IPS-18c (cell line): ENCODE measurements at regions not wholly inside any gene's neighbourhood (a gene's known extent, or its start where the extent isn't known, plus 50 kb on each side); places are given as distances from the start of the nearest gene placed in this dataset.

Source experiments
- H3K4me3 ChIP-seq: 2 replicates; pipeline ENCODE4 v1.7.0; 2013; ENCODE audit warnings: low read depth, mild to moderate bottlenecking, low read length, moderate library complexity; ENCODE audit not compliant: insufficient read depth
- H3K9me3 ChIP-seq: one replicate; pipeline ENCODE4 v1.6.1; 2013; ENCODE audit warnings: mild to moderate bottlenecking, low read length, moderate library complexity; ENCODE audit not compliant: control insufficient read depth, insufficient read depth

- Histone ChIP-seq H3K9me3 (no peaks in the 10 kb centered on the region), H3K4me3 (no peak overlapping the region)
These were observed 257.2 kb downstream of the INSIG2 start for GRCh38 chr2:118345465-118345864.

- Histone ChIP-seq H3K9me3 (no peaks in the 10 kb centered on the region), H3K4me3 (no peak overlapping the region)
These were observed 251.8 kb downstream of the INSIG2 start for GRCh38 chr2:118340103-118340502.

GRCh38 chr2:118339386-118339785, 251.1 kb downstream of the INSIG2 start:
- Histone ChIP-seq H3K9me3 (no peaks in the 10 kb centered on the region), H3K4me3 (no peak overlapping the region)

- Histone ChIP-seq H3K4me3 (no peak overlapping the region), H3K9me3 (no peaks in the 10 kb centered on the region)
These were observed 245.4 kb downstream of the INSIG2 start for GRCh38 chr2:118333664-118334063.

GRCh38 chr2:118325321-118325955, 237.2 kb downstream of the INSIG2 start:
- no peak overlapping the region for H3K4me3 ChIP-seq
- no peaks in the 10 kb centered on the region for H3K9me3 ChIP-seq

GRCh38 chr2:118322406-118322805, 234.1 kb downstream of the INSIG2 start:
- Histone ChIP-seq H3K9me3 (no peaks in the 10 kb centered on the region), H3K4me3 (no peak overlapping the region)

GRCh38 chr2:118321432-118322105, 233.3 kb downstream of the INSIG2 start:
- Histone ChIP-seq H3K4me3 (no peak overlapping the region), H3K9me3 (no peaks in the 10 kb centered on the region)

GRCh38 chr2:118320658-118321057, 232.4 kb downstream of the INSIG2 start:
- Histone ChIP-seq H3K4me3 (peak overlapping the region; percentile 15; the same call in 1 of the 2 replicates), H3K9me3 (no peaks in the 10 kb centered on the region)

GRCh38 chr2:118320196-118320595, 231.9 kb downstream of the INSIG2 start:
- Histone ChIP-seq H3K9me3 (no peaks in the 10 kb centered on the region), H3K4me3 (no peak overlapping the region)

GRCh38 chr2:118319271-118319684, 231.0 kb downstream of the INSIG2 start:
- Histone ChIP-seq H3K9me3 (no peaks in the 10 kb centered on the region), H3K4me3 (no peak overlapping the region)

- no peak overlapping the region for H3K4me3 ChIP-seq
- no peaks in the 10 kb centered on the region for H3K9me3 ChIP-seq
These were observed 227.3 kb downstream of the INSIG2 start for GRCh38 chr2:118315606-118316005.

GRCh38 chr2:118312969-118313756, 224.9 kb downstream of the INSIG2 start:
- Histone ChIP-seq H3K4me3 (no peak overlapping the region), H3K9me3 (no peaks in the 10 kb centered on the region)

- H3K4me3 ChIP-seq = peak overlapping the region; percentile 35
- no peaks in the 10 kb centered on the region for H3K9me3 ChIP-seq
These were observed 222.6 kb downstream of the INSIG2 start for GRCh38 chr2:118310681-118311429.

- peak overlapping the region; percentile 35 for H3K4me3 ChIP-seq
- H3K9me3 ChIP-seq = no peaks in the 10 kb centered on the region
These were observed 221.8 kb downstream of the INSIG2 start for GRCh38 chr2:118309946-118310680.

- Histone ChIP-seq H3K4me3 (peak overlapping the region; percentile 35; the same call in 1 of the 2 replicates), H3K9me3 (no peaks in the 10 kb centered on the region)
These were observed 221.1 kb downstream of the INSIG2 start for GRCh38 chr2:118309257-118309945.

- Histone ChIP-seq H3K4me3 (no peak overlapping the region), H3K9me3 (no peaks in the 10 kb centered on the region)
These were observed 219.6 kb downstream of the INSIG2 start for GRCh38 chr2:118307864-118308263.
